ENCODE measurements at regions not wholly inside any gene's neighbourhood (a gene's known extent, or its start where the extent isn't known, plus 50 kb on each side); places are given as distances from the start of the nearest gene placed in this dataset.

GRCh38 chr12:29960122-29960521 lies 176.4 kb upstream of the TMTC1 start:
- DNase-seq (ENCODE audit: extremely low spot score, unreplicated experiment), result no peak
- Mint-ChIP-seq H3K4me1 (ENCODE audit: unreplicated experiment) (peaks cover 10% of the 10 kb centered on the region), H3K27me3 (ENCODE audit: unreplicated experiment) (peaks cover 5% of the 10 kb centered on the region), H3K27ac (ENCODE audit: unreplicated experiment) (peak overlapping the region; percentile 0), H3K4me3 (ENCODE audit: unreplicated experiment) (no peak overlapping the region), H3K9me3 (ENCODE audit: unreplicated experiment) (peaks cover 7% of the 10 kb centered on the region), H3K36me3 (ENCODE audit: unreplicated experiment) (no peaks in the 10 kb centered on the region)
- TF ChIP-seq CTCF (IDR thresholded peaks at IDR 0.05), result no peak

- Mint-ChIP-seq H3K4me1 (ENCODE audit: unreplicated experiment) (peaks cover 10% of the 10 kb centered on the region), H3K9me3 (ENCODE audit: unreplicated experiment) (peaks cover 7% of the 10 kb centered on the region), H3K27ac (ENCODE audit: unreplicated experiment) (no peak overlapping the region), H3K27me3 (ENCODE audit: unreplicated experiment) (peaks cover 1% of the 10 kb centered on the region), H3K4me3 (ENCODE audit: unreplicated experiment) (no peak overlapping the region), H3K36me3 (ENCODE audit: unreplicated experiment) (no peaks in the 10 kb centered on the region)
- DNase-seq (ENCODE audit: extremely low spot score, unreplicated experiment), result no peak
- no peak for TF ChIP-seq CTCF (IDR thresholded peaks at IDR 0.05)
Observed at GRCh38 chr12:29957835-29958234, 174.1 kb upstream of the TMTC1 start.

GRCh38 chr12:29945904-29946303 lies 162.2 kb upstream of the TMTC1 start:
- no peak for DNase-seq (ENCODE audit: extremely low spot score, unreplicated experiment)
- H3K4me1 Mint-ChIP-seq (ENCODE audit: unreplicated experiment), result peaks cover 15% of the 10 kb centered on the region
- TF ChIP-seq CTCF (IDR thresholded peaks at IDR 0.05), result no peak
- peaks cover 18% of the 10 kb centered on the region for H3K27me3 Mint-ChIP-seq (ENCODE audit: unreplicated experiment)
- H3K4me3 Mint-ChIP-seq (ENCODE audit: unreplicated experiment), result no peak overlapping the region
- H3K36me3 Mint-ChIP-seq (ENCODE audit: unreplicated experiment), result no peaks in the 10 kb centered on the region
- no peak overlapping the region for H3K27ac Mint-ChIP-seq (ENCODE audit: unreplicated experiment)
- no peaks in the 10 kb centered on the region for H3K9me3 Mint-ChIP-seq (ENCODE audit: unreplicated experiment)

- Mint-ChIP-seq H3K27me3 (ENCODE audit: unreplicated experiment) (peaks cover 18% of the 10 kb centered on the region), H3K27ac (ENCODE audit: unreplicated experiment) (no peak overlapping the region), H3K4me3 (ENCODE audit: unreplicated experiment) (no peak overlapping the region), H3K9me3 (ENCODE audit: unreplicated experiment) (peaks cover 4% of the 10 kb centered on the region), H3K4me1 (ENCODE audit: unreplicated experiment) (peaks cover 15% of the 10 kb centered on the region), H3K36me3 (ENCODE audit: unreplicated experiment) (peaks cover 2% of the 10 kb centered on the region)
- no peak for TF ChIP-seq CTCF (IDR thresholded peaks at IDR 0.05)
- DNase-seq (ENCODE audit: extremely low spot score, unreplicated experiment), result no peak
Observed at GRCh38 chr12:29944269-29945000, 160.7 kb upstream of the TMTC1 start.

- Mint-ChIP-seq H3K27ac (ENCODE audit: unreplicated experiment) (peak overlapping the region; percentile 42), H3K4me3 (ENCODE audit: unreplicated experiment) (peak overlapping the region; percentile 11), H3K27me3 (ENCODE audit: unreplicated experiment) (peaks cover 16% of the 10 kb centered on the region), H3K9me3 (ENCODE audit: unreplicated experiment) (peaks cover 4% of the 10 kb centered on the region), H3K36me3 (ENCODE audit: unreplicated experiment) (peaks cover 2% of the 10 kb centered on the region), H3K4me1 (ENCODE audit: unreplicated experiment) (peaks cover 15% of the 10 kb centered on the region)
- TF ChIP-seq CTCF (IDR thresholded peaks at IDR 0.05), result no peak
- DNase-seq (ENCODE audit: extremely low spot score, unreplicated experiment), result no peak
Observed at GRCh38 chr12:29943683-29944082, 159.9 kb upstream of the TMTC1 start.

All from osteocyte (in vitro differentiated cells).